CD4-positive, alpha-beta T cell (primary cell): ENCODE measurements at regions not wholly inside any gene's neighbourhood (a gene's known extent, or its start where the extent isn't known, plus 50 kb on each side); places are given as distances from the start of the nearest gene placed in this dataset.

Experiments
- ATAC-seq: fragments of 200-7000 bp; cut with Tn5 transposase; one replicate; pipeline ENCODE4 v1.10.0; 2022; ENCODE audit warnings: mild to moderate bottlenecking; ENCODE audit not compliant: poor library complexity
- CTCF ChIA-PET: fragments of 350-600 bp; sonication (Branson Sonifier 250); formaldehyde crosslinking; loops from one replicate; lab custom pipeline; 2021; ENCODE audit warnings: antibody characterized with exemption, inconsistent platforms; lab: Charles Lee
- POLR2A ChIA-PET: fragments of 350-600 bp; sonication (Branson Sonifier 250); formaldehyde crosslinking; loops from one replicate; lab custom pipeline; 2021; ENCODE audit warnings: antibody characterized with exemption, inconsistent platforms; lab: Charles Lee
- DNase-seq, 14 experiments: peaks; one replicate each; pipeline ENCODE4 v3.0.0-alpha.2; 2013 to 2020; ENCODE audit warnings: mixed read lengths in 2 of 14
- H3K27ac ChIP-seq, 2 donors: one replicate each; pipeline versions ENCODE4 v1.5.1 to v1.7.0; 2013; ENCODE audit warnings: low read length in 2 of 2, low read depth in 1 of 2, mild to moderate bottlenecking in 1 of 2
- H3K27me3 ChIP-seq, 2 experiments: 1 replicate in 1 of 2; 2 replicates in 1 of 2; pipeline versions ENCODE4 v1.6.1 to v1.7.0; 2013; ENCODE audit warnings: low read length in 2 of 2, control low read depth in 1 of 2, mild to moderate bottlenecking in 1 of 2, moderate library complexity in 1 of 2; ENCODE audit not compliant: insufficient read depth in 2 of 2, control insufficient read depth in 1 of 2
- H3K36me3 ChIP-seq: one replicate; pipeline ENCODE4 v1.6.1; 2013; ENCODE audit warnings: low read length, control low read depth; ENCODE audit not compliant: insufficient read depth
- H3K4me1 ChIP-seq: one replicate; pipeline ENCODE4 v1.6.1; 2013; ENCODE audit warnings: low read length, control low read depth; ENCODE audit not compliant: insufficient read depth
- H3K4me3 ChIP-seq: one replicate; pipeline ENCODE4 v1.5.1; 2013; ENCODE audit warnings: mild to moderate bottlenecking, low read length, moderate library complexity
- H3K9me3 ChIP-seq, 2 experiments: 1 replicate in 1 of 2; 2 replicates in 1 of 2; pipeline versions ENCODE4 v1.6.1 to v1.7.0; 2013; ENCODE audit warnings: low read length in 2 of 2, mild to moderate bottlenecking in 2 of 2, control low read depth in 1 of 2, moderate library complexity in 1 of 2; ENCODE audit not compliant: control insufficient read depth in 1 of 2, insufficient read depth in 1 of 2
- H3K27ac Mint-ChIP-seq: one replicate; pipeline ENCODE4 v1.8.0; 2020; ENCODE audit warnings: mixed read lengths
- H3K27me3 Mint-ChIP-seq: one replicate; pipeline ENCODE4 v1.8.0; 2021; ENCODE audit warnings: mixed read lengths
- H3K36me3 Mint-ChIP-seq: one replicate; pipeline ENCODE4 v1.8.0; 2021; ENCODE audit warnings: low read depth, mixed read lengths
- H3K4me1 Mint-ChIP-seq: one replicate; pipeline ENCODE4 v1.8.0; 2021; ENCODE audit warnings: low read depth, mixed read lengths
- H3K4me3 Mint-ChIP-seq: one replicate; pipeline ENCODE4 v1.8.0; 2020; ENCODE audit warnings: mild to moderate bottlenecking, mixed read lengths
- H3K9me3 Mint-ChIP-seq: one replicate; pipeline ENCODE4 v1.8.0; 2020; ENCODE audit warnings: mixed read lengths
- intact Hi-C, 2 experiments: fragments of 100-400 bp; cut with DNase I in 1 of 2; cut with micrococcal nuclease in 1 of 2; formaldehyde crosslinking; loops; one replicate each; pipeline versions ENCODE4 v1.15.1 to v1.9.0; 2023 to 2025; cut with DNase I, micrococcal nuclease
- TF ChIP-seq, protein P1 (sequence below): fragments of 200-600 bp; IDR thresholded peaks from one replicate; pipeline ENCODE4 v1.8.0; 2022; ENCODE audit warnings: antibody characterized with exemption, mild to moderate bottlenecking

DNA sequence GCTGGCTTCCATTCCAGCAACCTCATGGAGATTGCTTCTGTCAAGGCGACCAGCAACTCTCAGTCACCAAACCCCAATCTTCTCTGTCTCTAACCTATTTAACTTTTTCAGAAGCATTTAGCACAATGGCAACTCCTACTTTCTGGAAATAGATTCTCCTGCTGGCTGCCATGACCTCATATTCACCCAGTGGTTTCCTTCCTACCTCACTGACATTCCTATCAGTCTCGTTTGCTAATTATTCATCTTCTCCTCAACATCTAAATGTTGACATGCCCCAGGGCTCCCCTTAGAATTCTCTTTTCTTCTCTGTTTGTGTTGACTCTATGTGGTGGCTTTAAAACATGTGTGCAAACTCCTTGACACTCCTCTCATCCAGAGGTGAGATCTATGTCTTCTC, 106.7 kb downstream of the OLFM4 start:
- POLR2A ChIA-PET: no interaction called here
- no peaks in the 10 kb centered on the region for H3K9me3 Mint-ChIP-seq

DNA sequence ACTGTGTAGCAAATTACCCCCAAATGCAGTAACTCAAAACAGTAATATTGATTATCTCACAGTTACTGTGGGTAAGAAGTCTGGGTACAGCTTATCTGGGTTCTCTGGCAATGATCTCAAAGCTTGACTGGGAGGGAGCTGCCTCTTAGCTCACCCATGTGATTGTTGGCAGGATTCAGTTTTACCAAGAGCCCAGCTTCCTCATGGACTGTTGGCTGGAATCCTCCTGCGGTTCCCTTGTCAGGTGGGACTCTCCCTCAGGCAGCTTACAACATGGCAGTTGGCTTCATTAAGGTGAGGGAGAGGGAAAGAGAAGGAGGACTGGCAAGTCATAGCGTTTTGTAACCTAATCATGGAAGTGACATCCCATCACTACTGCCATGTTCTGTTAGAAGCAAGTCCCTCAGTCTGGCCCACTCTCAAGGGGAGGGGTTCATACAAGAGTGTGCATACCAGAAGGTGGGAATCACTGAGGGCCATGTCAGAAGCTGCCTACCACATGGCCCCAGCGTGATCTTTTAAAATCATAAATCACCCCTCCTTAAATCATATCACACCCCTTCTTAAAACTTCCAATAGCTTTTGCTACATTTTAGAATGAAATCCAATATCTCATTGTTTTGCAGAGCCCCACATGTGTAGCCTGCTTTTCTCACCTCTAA, 108.1 kb downstream of the OLFM4 start:
- intact Hi-C loops: no loop called here
- TF ChIP-seq, protein P1, sequence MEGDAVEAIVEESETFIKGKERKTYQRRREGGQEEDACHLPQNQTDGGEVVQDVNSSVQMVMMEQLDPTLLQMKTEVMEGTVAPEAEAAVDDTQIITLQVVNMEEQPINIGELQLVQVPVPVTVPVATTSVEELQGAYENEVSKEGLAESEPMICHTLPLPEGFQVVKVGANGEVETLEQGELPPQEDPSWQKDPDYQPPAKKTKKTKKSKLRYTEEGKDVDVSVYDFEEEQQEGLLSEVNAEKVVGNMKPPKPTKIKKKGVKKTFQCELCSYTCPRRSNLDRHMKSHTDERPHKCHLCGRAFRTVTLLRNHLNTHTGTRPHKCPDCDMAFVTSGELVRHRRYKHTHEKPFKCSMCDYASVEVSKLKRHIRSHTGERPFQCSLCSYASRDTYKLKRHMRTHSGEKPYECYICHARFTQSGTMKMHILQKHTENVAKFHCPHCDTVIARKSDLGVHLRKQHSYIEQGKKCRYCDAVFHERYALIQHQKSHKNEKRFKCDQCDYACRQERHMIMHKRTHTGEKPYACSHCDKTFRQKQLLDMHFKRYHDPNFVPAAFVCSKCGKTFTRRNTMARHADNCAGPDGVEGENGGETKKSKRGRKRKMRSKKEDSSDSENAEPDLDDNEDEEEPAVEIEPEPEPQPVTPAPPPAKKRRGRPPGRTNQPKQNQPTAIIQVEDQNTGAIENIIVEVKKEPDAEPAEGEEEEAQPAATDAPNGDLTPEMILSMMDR: no peak
- no peak for ATAC-seq
- Histone ChIP-seq H3K36me3 (no peaks in the 10 kb centered on the region), H3K4me3 (no peak overlapping the region), H3K4me1 (no peaks in the 10 kb centered on the region), H3K27ac (no peak overlapping the region), H3K9me3 (peaks cover 0 to 6% of the 10 kb centered on the region in 2 experiments), H3K27me3 (no peaks in the 10 kb centered on the region)
- no peak overlapping the region for H3K27ac Mint-ChIP-seq
- H3K4me1 Mint-ChIP-seq: no peaks in the 10 kb centered on the region
- H3K9me3 Mint-ChIP-seq: no peaks in the 10 kb centered on the region
- peaks cover 3% of the 10 kb centered on the region for H3K27me3 Mint-ChIP-seq
- no peak overlapping the region for H3K4me3 Mint-ChIP-seq
- no peak for DNase-seq
- no peaks in the 10 kb centered on the region for H3K36me3 Mint-ChIP-seq
- ChIA-PET CTCF (no interaction called here), POLR2A (no interaction called here)

More for the DNA sequence above, 106.7 kb downstream of the OLFM4 start:
- no peak for DNase-seq
- TF ChIP-seq, protein P1: no peak
- Histone ChIP-seq H3K36me3 (no peaks in the 10 kb centered on the region), H3K9me3 (peaks cover 0 to 6% of the 10 kb centered on the region in 2 experiments), H3K4me3 (no peak overlapping the region), H3K27ac (no peak overlapping the region), H3K27me3 (no peaks in the 10 kb centered on the region), H3K4me1 (no peaks in the 10 kb centered on the region)
- no peak overlapping the region for H3K4me3 Mint-ChIP-seq
- H3K27me3 Mint-ChIP-seq: peaks cover 3% of the 10 kb centered on the region
- intact Hi-C loops: no loop called here
- no peak for ATAC-seq
- H3K4me1 Mint-ChIP-seq: no peaks in the 10 kb centered on the region
- H3K36me3 Mint-ChIP-seq: no peaks in the 10 kb centered on the region
- CTCF ChIA-PET: no interaction called here
- no peak overlapping the region for H3K27ac Mint-ChIP-seq

DNA sequence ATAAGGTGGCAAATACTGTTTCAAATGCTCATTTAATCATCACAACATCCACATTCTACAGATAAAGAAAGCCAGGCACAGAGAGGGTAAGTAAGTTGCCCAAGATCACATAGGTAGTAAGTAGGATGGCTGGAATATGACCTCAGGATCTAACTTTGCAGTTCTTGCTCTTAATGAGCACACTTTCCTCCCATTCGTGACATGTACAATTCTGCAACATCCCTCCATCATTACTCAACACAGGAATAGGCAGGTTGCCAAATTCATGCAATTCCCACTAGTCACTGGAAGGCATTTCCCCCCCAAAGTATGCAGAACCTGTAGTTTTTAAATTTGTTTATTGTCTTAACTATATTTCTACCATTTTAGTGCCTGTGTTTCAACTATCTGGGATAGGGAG, 109.2 kb downstream of the OLFM4 start:
- DNase-seq: no peak
- Mint-ChIP-seq H3K27me3 (peaks cover 3% of the 10 kb centered on the region), H3K27ac (no peak overlapping the region), H3K4me3 (no peak overlapping the region), H3K4me1 (no peaks in the 10 kb centered on the region), H3K36me3 (no peaks in the 10 kb centered on the region), H3K9me3 (no peaks in the 10 kb centered on the region)
- POLR2A ChIA-PET: no interaction called here
- H3K4me1 ChIP-seq: no peaks in the 10 kb centered on the region
- H3K27me3 ChIP-seq: peaks cover 0 to 6% of the 10 kb centered on the region in 2 experiments
- H3K4me3 ChIP-seq: no peak overlapping the region
- intact Hi-C loops: no loop called here
- CTCF ChIA-PET: no interaction called here
- H3K27ac ChIP-seq: no peak overlapping the region
- H3K36me3 ChIP-seq: no peaks in the 10 kb centered on the region
- TF ChIP-seq, protein P1: no peak
- peaks cover 0 to 6% of the 10 kb centered on the region in 2 experiments for H3K9me3 ChIP-seq
- no peak for ATAC-seq
